GM21423 (cell line): ENCODE measurements at regions not wholly inside any gene's neighbourhood (a gene's known extent, or its start where the extent isn't known, plus 50 kb on each side); places are given as distances from the start of the nearest gene placed in this dataset.

ENCODE experiments used
- ATAC-seq: cut with Tn5 transposase; IDR thresholded peaks from one replicate; pipeline ENCODE4 v1.9.1; 2021; ENCODE audit warnings: mild to moderate bottlenecking, moderate library complexity; ENCODE audit not compliant: unreplicated experiment

GRCh38 chr5:85813146-85813545 lies 804.6 kb upstream of the COX7C start:
- ATAC-seq = no peak

- ATAC-seq = no peak
Observed at GRCh38 chr5:85814596-85814995, 803.1 kb upstream of the COX7C start.

GRCh38 chr5:85823462-85824426 lies 794.0 kb upstream of the COX7C start:
- ATAC-seq = no peak

- no peak for ATAC-seq
Observed at GRCh38 chr5:85838781-85839180, 779.0 kb upstream of the COX7C start.

GRCh38 chr5:85841653-85842052 lies 776.1 kb upstream of the COX7C start:
- ATAC-seq = no peak

GRCh38 chr5:85843535-85843934 lies 774.2 kb upstream of the COX7C start:
- ATAC-seq = no peak

- ATAC-seq = no peak
Observed at GRCh38 chr5:85849411-85849810, 768.3 kb upstream of the COX7C start.

GRCh38 chr5:85865296-85865695 lies 752.4 kb upstream of the COX7C start:
- ATAC-seq = no peak

GRCh38 chr5:85868070-85868469 lies 749.7 kb upstream of the COX7C start:
- no peak for ATAC-seq

- ATAC-seq = no peak
Observed at GRCh38 chr5:85893996-85894395, 723.7 kb upstream of the COX7C start.

GRCh38 chr5:85896514-85896913 lies 721.2 kb upstream of the COX7C start:
- ATAC-seq = no peak

GRCh38 chr5:85906460-85906859 lies 711.3 kb upstream of the COX7C start:
- ATAC-seq = no peak

- no peak for ATAC-seq
Observed at GRCh38 chr5:85910335-85910734, 707.4 kb upstream of the COX7C start.

- ATAC-seq = no peak
Observed at GRCh38 chr5:85920984-85921383, 696.8 kb upstream of the COX7C start.

GRCh38 chr5:85921590-85921989 lies 696.2 kb upstream of the COX7C start:
- no peak for ATAC-seq

GRCh38 chr5:85927632-85928031 lies 690.1 kb upstream of the COX7C start:
- no peak for ATAC-seq

- ATAC-seq = no peak
Observed at GRCh38 chr5:85929713-85930112, 688.0 kb upstream of the COX7C start.

- ATAC-seq = no peak
Observed at GRCh38 chr5:85931220-85931619, 686.5 kb upstream of the COX7C start.

- no peak for ATAC-seq
Observed at GRCh38 chr5:85938201-85938600, 679.5 kb upstream of the COX7C start.

GRCh38 chr5:85951707-85952210 lies 666.0 kb upstream of the COX7C start:
- ATAC-seq = no peak

- ATAC-seq = no peak
Observed at GRCh38 chr5:85952680-85953079, 665.1 kb upstream of the COX7C start.

- no peak for ATAC-seq
Observed at GRCh38 chr5:85967681-85968080, 650.1 kb upstream of the COX7C start.
